ENCODE measurements at regions not wholly inside any gene's neighbourhood (a gene's known extent, or its start where the extent isn't known, plus 50 kb on each side); places are given as distances from the start of the nearest gene placed in this dataset.

GRCh38 chr3:72630327-72630968, 217.8 kb downstream of the SHQ1 start:
- H3K27ac ChIP-seq (ENCODE audit: low read length): no peak overlapping the region
- no peak for DNase-seq
- WGBS (ENCODE audit: insufficient coverage, low lambda C conversion rate): no CpG with 5 or more reads among the region's 8 CpGs

GRCh38 chr3:72629191-72629631, 219.0 kb downstream of the SHQ1 start:
- DNase-seq: peak; percentile 24 to 78
- Histone ChIP-seq H3K9me3 (ENCODE audit: control insufficient read depth, low read depth, low read length) (no peaks in the 10 kb centered on the region), H3K4me3 (ENCODE audit: low read length) (no peak overlapping the region), H3K27ac (ENCODE audit: low read length) (peak overlapping the region; percentile 10), H3K4me1 (ENCODE audit: control insufficient read depth, insufficient read depth, low read length) (peaks cover 15% of the 10 kb centered on the region), H3K27me3 (ENCODE audit: control insufficient read depth, insufficient read depth, low read length) (no peaks in the 10 kb centered on the region), H3K36me3 (ENCODE audit: control insufficient read depth, insufficient read depth, low read length) (no peaks in the 10 kb centered on the region)
- WGBS (ENCODE audit: insufficient coverage, low lambda C conversion rate): no CpG with 5 or more reads among the region's 3 CpGs

More at GRCh38 chr3:72630327-72630968, 217.8 kb downstream of the SHQ1 start:
- no peaks in the 10 kb centered on the region for H3K9me3 ChIP-seq (ENCODE audit: control insufficient read depth, low read depth, low read length)
- H3K4me1 ChIP-seq (ENCODE audit: control insufficient read depth, insufficient read depth, low read length): peaks cover 9% of the 10 kb centered on the region
- H3K4me3 ChIP-seq (ENCODE audit: low read length): no peak overlapping the region
- no peaks in the 10 kb centered on the region for H3K36me3 ChIP-seq (ENCODE audit: control insufficient read depth, insufficient read depth, low read length)
- H3K27me3 ChIP-seq (ENCODE audit: control insufficient read depth, insufficient read depth, low read length): no peaks in the 10 kb centered on the region

- Histone ChIP-seq H3K27me3 (ENCODE audit: control insufficient read depth, insufficient read depth, low read length) (no peaks in the 10 kb centered on the region), H3K9me3 (ENCODE audit: control insufficient read depth, low read depth, low read length) (no peaks in the 10 kb centered on the region), H3K27ac (ENCODE audit: low read length) (no peak overlapping the region), H3K4me1 (ENCODE audit: control insufficient read depth, insufficient read depth, low read length) (peaks cover 15% of the 10 kb centered on the region), H3K4me3 (ENCODE audit: low read length) (no peak overlapping the region), H3K36me3 (ENCODE audit: control insufficient read depth, insufficient read depth, low read length) (no peaks in the 10 kb centered on the region)
- WGBS (ENCODE audit: insufficient coverage, low lambda C conversion rate): no CpG with 5 or more reads among the region's 6 CpGs
- DNase-seq: peak in 1 of 2 donors; percentile 32
These were observed 220.2 kb downstream of the SHQ1 start for GRCh38 chr3:72628065-72628464.

GRCh38 chr3:72627271-72627670, 221.0 kb downstream of the SHQ1 start:
- 94% methylated on average over 3 of the region's 4 CpGs for WGBS (ENCODE audit: insufficient coverage, low lambda C conversion rate)
- Histone ChIP-seq H3K36me3 (ENCODE audit: control insufficient read depth, insufficient read depth, low read length) (no peaks in the 10 kb centered on the region), H3K9me3 (ENCODE audit: control insufficient read depth, low read depth, low read length) (no peaks in the 10 kb centered on the region), H3K4me1 (ENCODE audit: control insufficient read depth, insufficient read depth, low read length) (peaks cover 15% of the 10 kb centered on the region), H3K27ac (ENCODE audit: low read length) (no peak overlapping the region), H3K27me3 (ENCODE audit: control insufficient read depth, insufficient read depth, low read length) (no peaks in the 10 kb centered on the region), H3K4me3 (ENCODE audit: low read length) (no peak overlapping the region)
- DNase-seq: no peak

GRCh38 chr3:72625602-72626337, 222.5 kb downstream of the SHQ1 start:
- 93% methylated on average over 3 of the region's 14 CpGs for WGBS (ENCODE audit: insufficient coverage, low lambda C conversion rate)
- Histone ChIP-seq H3K36me3 (ENCODE audit: control insufficient read depth, insufficient read depth, low read length) (no peaks in the 10 kb centered on the region), H3K9me3 (ENCODE audit: control insufficient read depth, low read depth, low read length) (no peaks in the 10 kb centered on the region), H3K4me1 (ENCODE audit: control insufficient read depth, insufficient read depth, low read length) (peaks cover 15% of the 10 kb centered on the region), H3K27me3 (ENCODE audit: control insufficient read depth, insufficient read depth, low read length) (no peaks in the 10 kb centered on the region), H3K4me3 (ENCODE audit: low read length) (no peak overlapping the region), H3K27ac (ENCODE audit: low read length) (no peak overlapping the region)
- peak; percentile 20 to 43 for DNase-seq

- Histone ChIP-seq H3K4me1 (ENCODE audit: control insufficient read depth, insufficient read depth, low read length) (peaks cover 15% of the 10 kb centered on the region), H3K9me3 (ENCODE audit: control insufficient read depth, low read depth, low read length) (no peaks in the 10 kb centered on the region), H3K27me3 (ENCODE audit: control insufficient read depth, insufficient read depth, low read length) (no peaks in the 10 kb centered on the region), H3K36me3 (ENCODE audit: control insufficient read depth, insufficient read depth, low read length) (no peaks in the 10 kb centered on the region), H3K4me3 (ENCODE audit: low read length) (no peak overlapping the region), H3K27ac (ENCODE audit: low read length) (no peak overlapping the region)
- 100% methylated on average over 2 of the region's 2 CpGs for WGBS (ENCODE audit: insufficient coverage, low lambda C conversion rate)
- DNase-seq: no peak
These were observed 223.6 kb downstream of the SHQ1 start for GRCh38 chr3:72624656-72625055.

GRCh38 chr3:72618739-72619138, 229.5 kb downstream of the SHQ1 start:
- DNase-seq: no peak
- Histone ChIP-seq H3K27ac (ENCODE audit: low read length) (no peak overlapping the region), H3K36me3 (ENCODE audit: control insufficient read depth, insufficient read depth, low read length) (no peaks in the 10 kb centered on the region), H3K4me3 (ENCODE audit: low read length) (no peak overlapping the region), H3K4me1 (ENCODE audit: control insufficient read depth, insufficient read depth, low read length) (peaks cover 36% of the 10 kb centered on the region), H3K27me3 (ENCODE audit: control insufficient read depth, insufficient read depth, low read length) (no peaks in the 10 kb centered on the region), H3K9me3 (ENCODE audit: control insufficient read depth, low read depth, low read length) (no peaks in the 10 kb centered on the region)
- no CpG with 5 or more reads among the region's 6 CpGs for WGBS (ENCODE audit: insufficient coverage, low lambda C conversion rate)

- 0% methylated on average over 1 of the region's 5 CpGs for WGBS (ENCODE audit: insufficient coverage, low lambda C conversion rate)
- peak overlapping the region; percentile 22 for H3K27ac ChIP-seq (ENCODE audit: low read length)
- peak in 1 of 2 donors; percentile 70 for DNase-seq
- H3K27me3 ChIP-seq (ENCODE audit: control insufficient read depth, insufficient read depth, low read length): no peaks in the 10 kb centered on the region
- H3K4me1 ChIP-seq (ENCODE audit: control insufficient read depth, insufficient read depth, low read length): peaks cover 36% of the 10 kb centered on the region
- H3K9me3 ChIP-seq (ENCODE audit: control insufficient read depth, low read depth, low read length): no peaks in the 10 kb centered on the region
- no peaks in the 10 kb centered on the region for H3K36me3 ChIP-seq (ENCODE audit: control insufficient read depth, insufficient read depth, low read length)
- no peak overlapping the region for H3K4me3 ChIP-seq (ENCODE audit: low read length)
These were observed 230.7 kb downstream of the SHQ1 start for GRCh38 chr3:72617424-72618024.

GRCh38 chr3:72615776-72616175, 232.5 kb downstream of the SHQ1 start:
- Histone ChIP-seq H3K4me3 (ENCODE audit: low read length) (no peak overlapping the region), H3K27me3 (ENCODE audit: control insufficient read depth, insufficient read depth, low read length) (no peaks in the 10 kb centered on the region), H3K9me3 (ENCODE audit: control insufficient read depth, low read depth, low read length) (no peaks in the 10 kb centered on the region), H3K36me3 (ENCODE audit: control insufficient read depth, insufficient read depth, low read length) (no peaks in the 10 kb centered on the region), H3K4me1 (ENCODE audit: control insufficient read depth, insufficient read depth, low read length) (peaks cover 36% of the 10 kb centered on the region), H3K27ac (ENCODE audit: low read length) (peak overlapping the region; percentile 55)
- WGBS (ENCODE audit: insufficient coverage, low lambda C conversion rate): 100% methylated on average over 1 of the region's 6 CpGs
- no peak for DNase-seq

GRCh38 chr3:72615182-72615581, 233.1 kb downstream of the SHQ1 start:
- peak; percentile 40 to 78 for DNase-seq
- H3K4me1 ChIP-seq (ENCODE audit: control insufficient read depth, insufficient read depth, low read length): peaks cover 36% of the 10 kb centered on the region
- no peak overlapping the region for H3K4me3 ChIP-seq (ENCODE audit: low read length)
- H3K36me3 ChIP-seq (ENCODE audit: control insufficient read depth, insufficient read depth, low read length): no peaks in the 10 kb centered on the region
- no peaks in the 10 kb centered on the region for H3K9me3 ChIP-seq (ENCODE audit: control insufficient read depth, low read depth, low read length)
- H3K27me3 ChIP-seq (ENCODE audit: control insufficient read depth, insufficient read depth, low read length): no peaks in the 10 kb centered on the region
- WGBS (ENCODE audit: insufficient coverage, low lambda C conversion rate): 17% methylated on average over 1 of the region's 3 CpGs
- peak overlapping the region; percentile 55 for H3K27ac ChIP-seq (ENCODE audit: low read length)
